ENCODE measurements at regions not wholly inside any gene's neighbourhood (a gene's known extent, or its start where the extent isn't known, plus 50 kb on each side); places are given as distances from the start of the nearest gene placed in this dataset.

DNA sequence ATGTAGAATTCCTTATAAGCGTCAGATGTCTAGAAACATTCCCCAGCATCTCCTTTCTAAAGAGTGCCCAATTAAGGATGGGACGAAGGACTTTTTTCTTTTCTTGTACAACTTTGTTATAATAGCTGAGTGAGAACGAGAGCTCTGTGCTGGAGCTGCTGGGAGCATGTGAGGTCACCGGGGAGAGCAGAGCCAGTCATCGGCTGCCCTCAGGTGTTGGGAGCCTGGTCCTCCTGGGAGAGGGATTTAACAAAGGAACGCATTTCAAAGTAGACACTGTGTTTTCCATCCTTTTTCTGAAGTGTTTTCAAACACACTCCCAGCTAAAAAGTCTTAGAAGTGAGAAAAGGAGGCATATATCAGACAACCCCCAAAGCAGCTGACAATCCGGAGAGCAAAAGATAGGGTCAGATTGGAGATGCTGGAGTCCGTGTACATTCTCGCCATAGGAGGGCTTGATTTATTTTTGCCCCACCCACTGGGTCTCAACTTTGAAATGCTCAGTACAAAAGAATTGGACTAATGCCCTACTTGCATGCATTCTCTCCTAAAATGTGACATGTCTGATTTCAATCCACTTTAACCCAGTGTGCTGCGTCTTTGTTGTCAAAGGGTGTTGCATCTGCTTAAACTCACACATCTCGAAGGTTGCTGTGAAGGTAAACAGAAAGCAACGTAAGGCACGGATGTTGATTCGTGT is 50.8 kb upstream of the PIWIL1 start:
- no peak overlapping the region for H3K4me3 ChIP-seq (ENCODE audit: low read depth, low read length)
- H3K36me3 ChIP-seq (ENCODE audit: control insufficient read depth, insufficient read depth, low read length) = no peaks in the 10 kb centered on the region
- no peaks in the 10 kb centered on the region for H3K9me3 ChIP-seq (ENCODE audit: control insufficient read depth, insufficient read depth, low read length)
- H3K27ac ChIP-seq (ENCODE audit: low read depth, low read length) = no peak overlapping the region
- H3K27me3 ChIP-seq (ENCODE audit: control insufficient read depth, insufficient read depth, low read length) = no peaks in the 10 kb centered on the region
- 29% methylated on average over 5 of the region's 14 CpGs for WGBS (ENCODE audit: insufficient coverage)
- DNase-seq (ENCODE audit: low read depth in 4 of 6, low spot score in 6 of 6) = peak in 2 of 6 donors; percentile 40 to 60
- peaks cover 2% of the 10 kb centered on the region for H3K4me1 ChIP-seq (ENCODE audit: control insufficient read depth, insufficient read depth, low read length)

All from spinal cord (tissue), 9 donors.